Posterior vena cava (tissue), 2 donors: ENCODE measurements at regions not wholly inside any gene's neighbourhood (a gene's known extent, or its start where the extent isn't known, plus 50 kb on each side); places are given as distances from the start of the nearest gene placed in this dataset.

Experiments
- DNase-seq: peaks from one replicate; pipeline ENCODE4 v3.0.0-alpha.2; 2020; ENCODE audit warnings: low spot score
- intact Hi-C, 2 donors: fragments of 100-400 bp; cut with DNase I; formaldehyde crosslinking; loops; one replicate each; pipeline versions ENCODE4 v1.14.1 to v1.14.2; 2022 to 2023
- donor health status: DM: yes; HTN: yes; CAD: no.
- donor health status: DM: yes; HTN: yes; CAD: no.

DNA sequence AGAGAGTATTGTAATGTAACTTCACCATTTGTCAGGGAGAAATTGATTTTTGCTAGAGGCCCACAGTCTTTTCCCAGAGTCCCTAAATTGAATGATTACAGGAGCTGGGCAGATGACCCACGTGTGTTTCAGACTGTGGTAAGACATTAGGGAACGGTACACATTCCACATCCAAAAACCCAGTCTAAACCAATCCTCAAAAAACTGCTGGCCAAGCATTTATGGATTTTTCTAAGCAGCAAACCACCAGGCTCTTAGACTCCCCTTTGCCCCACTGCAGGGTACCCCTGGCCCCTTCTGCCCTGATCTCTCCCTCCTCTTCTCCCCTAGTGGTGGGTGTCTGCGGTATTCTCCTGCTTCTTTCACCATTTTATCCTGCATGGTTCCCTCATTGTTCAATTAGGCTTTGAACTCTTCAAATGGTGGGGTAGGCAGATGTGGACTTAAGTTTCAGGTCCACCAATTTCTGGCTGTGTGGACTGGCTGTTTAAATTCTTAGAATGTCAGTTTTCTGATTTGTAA, 135.5 kb upstream of the SORCS3 start:
- intact Hi-C loops, result no loop called here
- no peak for DNase-seq

DNA sequence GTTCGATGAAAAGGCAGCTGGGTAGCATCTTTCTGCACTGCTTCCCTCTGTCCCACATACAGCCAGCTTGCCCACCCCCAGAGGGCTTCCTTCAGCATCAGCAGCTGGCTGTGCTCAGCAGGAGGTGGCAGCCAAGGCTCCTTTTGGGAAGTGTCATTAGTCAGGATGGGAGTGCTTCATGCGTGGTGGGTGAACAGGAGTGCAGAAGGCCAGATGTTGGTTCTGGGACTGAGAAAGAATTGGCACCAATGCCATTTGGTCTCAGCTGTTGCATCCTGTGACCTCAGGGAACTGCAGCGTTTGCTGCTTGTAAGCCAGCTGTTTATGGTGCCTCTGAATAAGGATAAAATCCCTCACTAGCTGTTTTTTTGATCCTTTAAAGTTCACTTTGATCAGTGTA, 131.1 kb upstream of the SORCS3 start:
- intact Hi-C loops, result no loop called here
- DNase-seq, result no peak

DNA sequence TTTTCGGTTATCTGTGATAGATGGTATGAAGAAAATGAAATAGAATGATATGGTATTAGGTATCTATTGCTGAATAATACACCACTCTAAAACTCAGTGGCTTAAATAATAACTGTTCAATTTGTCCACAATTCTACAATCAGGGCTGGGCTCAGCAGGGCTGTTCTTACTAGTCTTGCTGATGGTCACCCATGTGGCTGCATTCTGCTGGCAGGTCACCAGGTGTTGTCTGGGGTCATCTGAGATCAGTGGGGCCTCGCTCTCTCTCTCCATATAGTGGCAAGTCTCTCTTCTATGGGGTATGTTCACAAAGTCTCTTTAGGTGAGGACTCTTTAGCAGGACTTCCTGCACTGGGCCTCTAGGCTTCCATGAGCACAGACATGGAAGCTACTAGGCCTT, 130.4 kb upstream of the SORCS3 start:
- DNase-seq, result no peak
- intact Hi-C loops, result no loop called here

DNA sequence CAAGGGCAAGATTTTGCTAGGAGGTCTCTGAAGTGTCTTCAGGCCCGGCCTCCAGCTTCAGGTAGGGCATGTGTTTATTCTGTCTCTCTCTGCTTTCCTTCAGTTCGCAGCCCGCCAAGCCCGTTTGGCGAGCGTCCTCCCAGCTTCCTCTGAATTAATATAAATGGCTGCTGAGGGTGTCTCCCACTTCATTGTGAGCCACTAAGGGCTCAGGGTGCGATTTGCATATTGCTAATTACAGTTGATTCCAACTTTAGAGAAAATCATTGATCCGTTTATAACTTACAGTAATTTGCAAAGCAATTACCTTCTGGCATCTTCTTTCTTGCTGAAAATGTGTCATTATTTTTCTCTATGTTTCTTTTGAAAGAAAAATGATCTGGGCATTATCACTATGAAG, 128.3 kb upstream of the SORCS3 start:
- DNase-seq, result no peak
- intact Hi-C loops, result no loop called here

GRCh38 chr10:104515678-104516199, 125.4 kb upstream of the SORCS3 start:
- no peak for DNase-seq

GRCh38 chr10:104516986-104517385, 124.1 kb upstream of the SORCS3 start:
- no peak for DNase-seq
- intact Hi-C loops, result no loop called here

More at GRCh38 chr10:104515678-104516199, 125.4 kb upstream of the SORCS3 start:
- intact Hi-C loops, result no loop called here

GRCh38 chr10:104517946-104518345, 123.1 kb upstream of the SORCS3 start:
- intact Hi-C loops, result no loop called here
- no peak for DNase-seq

GRCh38 chr10:104518891-104519290, 122.2 kb upstream of the SORCS3 start:
- DNase-seq, result no peak
- intact Hi-C loops, result no loop called here

- DNase-seq, result no peak
- intact Hi-C loops, result no loop called here
These were observed 120.4 kb upstream of the SORCS3 start for GRCh38 chr10:104520653-104521052.

GRCh38 chr10:104521901-104522694, 119.0 kb upstream of the SORCS3 start:
- DNase-seq, result no peak
- intact Hi-C loops, result no loop called here

DNA sequence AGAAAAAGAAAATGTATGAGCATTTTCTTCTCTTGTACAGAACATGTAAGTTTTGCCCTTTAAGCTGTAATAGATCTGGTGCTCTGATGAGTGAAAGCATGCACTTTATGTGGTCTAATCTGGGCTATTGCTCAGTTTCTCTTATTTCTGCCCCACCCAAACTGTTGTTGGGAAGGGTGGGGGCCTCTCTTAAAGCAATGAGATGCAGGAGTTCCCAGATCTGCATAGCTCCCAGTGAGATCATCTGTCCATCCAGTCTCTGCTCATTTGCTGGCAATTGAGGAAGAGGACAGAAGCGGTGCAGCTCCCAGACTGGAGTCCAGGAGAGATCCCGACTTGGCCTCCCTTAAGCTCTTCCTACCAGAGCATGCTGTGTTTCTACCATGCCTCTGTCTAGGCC, 114.9 kb upstream of the SORCS3 start:
- intact Hi-C loops, result no loop called here
- DNase-seq, result no peak

- intact Hi-C loops, result no loop called here
- DNase-seq, result no peak
These were observed 114.1 kb upstream of the SORCS3 start for GRCh38 chr10:104527013-104527412.

DNA sequence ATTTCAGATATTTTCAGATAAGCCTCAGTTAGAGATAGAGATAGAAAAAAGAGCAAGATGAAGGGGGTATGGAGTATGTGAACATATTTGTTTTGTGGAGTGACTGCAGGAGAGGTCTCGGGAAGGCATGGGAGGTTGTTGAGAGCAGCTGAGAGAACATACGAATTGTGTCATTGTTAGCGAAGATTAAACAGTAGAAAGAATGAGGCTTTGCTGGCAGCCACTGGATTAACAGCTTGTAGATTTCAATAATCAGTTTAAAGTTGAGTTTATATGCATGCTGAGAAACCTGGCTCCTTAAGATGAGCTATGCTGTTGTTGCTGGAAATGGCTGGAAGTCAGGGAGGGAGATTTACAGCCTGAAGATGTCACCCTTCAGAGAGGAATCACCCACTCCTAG, 100.9 kb upstream of the SORCS3 start:
- intact Hi-C loops, result no loop called here
- DNase-seq, result no peak

DNA sequence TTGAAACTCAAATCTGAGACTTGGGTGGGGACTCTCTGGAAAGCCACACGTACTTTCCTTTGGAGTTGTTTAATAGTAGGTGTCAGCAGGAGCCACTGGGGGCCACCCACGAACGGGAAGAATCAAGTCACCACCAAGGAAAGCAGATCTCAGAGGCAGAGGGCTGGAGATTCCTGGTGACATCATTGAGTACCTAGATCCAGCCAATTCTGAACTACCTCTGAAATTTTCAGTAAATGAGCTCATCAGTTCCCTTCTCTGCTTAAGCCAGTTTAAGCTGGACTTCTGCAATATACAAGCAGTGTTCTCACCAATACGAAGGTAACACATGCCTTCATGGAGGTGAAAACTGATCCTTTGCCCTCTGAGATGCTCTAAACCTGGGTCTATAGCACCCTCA, 99.3 kb upstream of the SORCS3 start:
- no peak for DNase-seq
- intact Hi-C loops, result no loop called here

DNA sequence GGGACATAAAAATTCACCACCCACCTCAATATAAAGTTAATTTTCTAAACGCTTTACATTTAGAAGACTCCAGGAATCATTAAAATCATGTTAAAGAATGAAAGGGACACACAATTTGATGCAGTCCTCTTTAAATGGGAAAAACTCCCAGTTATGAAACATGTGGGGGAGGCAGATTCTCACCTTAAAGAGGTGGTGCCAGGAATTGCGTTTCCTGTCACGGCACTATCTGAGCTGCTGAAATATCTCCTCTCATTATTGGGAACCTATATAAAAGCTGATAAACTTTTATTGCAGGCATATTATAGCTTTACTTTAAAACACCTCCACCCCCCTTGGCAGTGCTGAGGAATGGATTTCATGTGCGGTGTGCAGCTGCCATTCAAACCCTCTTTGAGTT, 94.8 kb upstream of the SORCS3 start:
- intact Hi-C loops, result no loop called here
- no peak for DNase-seq

DNA sequence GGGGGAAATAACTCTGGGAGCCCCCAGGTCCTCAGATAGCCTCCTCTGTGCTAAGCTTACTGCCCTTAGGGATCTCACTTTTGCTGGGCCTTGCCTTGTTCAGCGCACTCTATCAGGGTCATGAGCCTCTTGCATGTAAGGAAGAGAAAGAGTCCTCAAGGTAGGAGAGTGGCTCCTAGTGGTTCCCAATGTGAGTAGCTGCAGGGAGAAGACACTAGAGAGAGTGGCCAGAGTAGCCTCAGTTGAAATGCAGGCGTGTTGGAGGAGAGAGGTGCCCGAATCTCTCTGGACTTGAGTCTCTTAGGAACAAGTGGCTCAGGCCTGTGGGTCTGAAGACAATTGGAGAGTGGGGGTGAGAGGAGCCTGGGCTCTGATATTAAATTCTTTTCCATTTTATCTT, 94.3 kb upstream of the SORCS3 start:
- DNase-seq, result no peak
- intact Hi-C loops, result no loop called here

- no peak for DNase-seq
- intact Hi-C loops, result no loop called here
These were observed 93.0 kb upstream of the SORCS3 start for GRCh38 chr10:104548090-104548489.

GRCh38 chr10:104556831-104557230, 84.3 kb upstream of the SORCS3 start:
- intact Hi-C loops, result no loop called here
- no peak for DNase-seq

- intact Hi-C loops, result no loop called here
- no peak for DNase-seq
These were observed 83.1 kb upstream of the SORCS3 start for GRCh38 chr10:104557966-104558365.

DNA sequence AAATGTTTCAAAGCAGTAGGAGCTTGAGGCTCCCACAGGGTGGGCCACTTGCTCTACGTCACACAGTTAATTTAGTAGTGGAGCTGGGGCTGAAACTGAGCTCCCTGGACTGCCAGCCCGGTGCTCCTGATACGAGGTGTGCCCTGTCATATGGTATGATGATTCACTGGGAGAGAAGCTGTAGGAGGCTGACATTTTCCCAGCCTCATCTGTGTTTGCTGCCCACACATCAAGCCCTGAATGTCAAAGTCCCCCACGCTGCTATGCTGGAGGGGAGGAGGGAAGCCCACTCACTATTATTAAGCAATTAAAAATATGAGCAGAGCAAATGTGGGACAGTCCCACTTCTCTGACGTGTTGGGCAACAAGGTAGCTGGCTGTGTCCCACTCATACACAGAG, 81.2 kb upstream of the SORCS3 start:
- DNase-seq, result no peak
- intact Hi-C loops, result no loop called here

GRCh38 chr10:104563051-104563450, 78.0 kb upstream of the SORCS3 start:
- DNase-seq, result no peak
- intact Hi-C loops, result no loop called here
